Fibroblast of lung (primary cell): ENCODE measurements at regions not wholly inside any gene's neighbourhood (a gene's known extent, or its start where the extent isn't known, plus 50 kb on each side); places are given as distances from the start of the nearest gene placed in this dataset.

Experiments
- EZH2 ChIP-seq: IDR thresholded peaks from 2 replicates; pipeline ENCODE4 v1.5.1; 2012; ENCODE audit warnings: low read length, control low read depth, mild to moderate bottlenecking; ENCODE audit errors: missing control alignments
- TF ChIP-seq, protein P1 (sequence below), 2 donors: IDR thresholded peaks in 1 of 2; conservative IDR thresholded peaks in 1 of 2; 1 replicate in 1 of 2; 2 replicates in 1 of 2; pipeline ENCODE4 v1.5.1; 2011 to 2012; ENCODE audit warnings: low read length in 2 of 2, control low read depth in 1 of 2, inconsistent platforms in 1 of 2, low read depth in 1 of 2, mild to moderate bottlenecking in 1 of 2

DNA sequence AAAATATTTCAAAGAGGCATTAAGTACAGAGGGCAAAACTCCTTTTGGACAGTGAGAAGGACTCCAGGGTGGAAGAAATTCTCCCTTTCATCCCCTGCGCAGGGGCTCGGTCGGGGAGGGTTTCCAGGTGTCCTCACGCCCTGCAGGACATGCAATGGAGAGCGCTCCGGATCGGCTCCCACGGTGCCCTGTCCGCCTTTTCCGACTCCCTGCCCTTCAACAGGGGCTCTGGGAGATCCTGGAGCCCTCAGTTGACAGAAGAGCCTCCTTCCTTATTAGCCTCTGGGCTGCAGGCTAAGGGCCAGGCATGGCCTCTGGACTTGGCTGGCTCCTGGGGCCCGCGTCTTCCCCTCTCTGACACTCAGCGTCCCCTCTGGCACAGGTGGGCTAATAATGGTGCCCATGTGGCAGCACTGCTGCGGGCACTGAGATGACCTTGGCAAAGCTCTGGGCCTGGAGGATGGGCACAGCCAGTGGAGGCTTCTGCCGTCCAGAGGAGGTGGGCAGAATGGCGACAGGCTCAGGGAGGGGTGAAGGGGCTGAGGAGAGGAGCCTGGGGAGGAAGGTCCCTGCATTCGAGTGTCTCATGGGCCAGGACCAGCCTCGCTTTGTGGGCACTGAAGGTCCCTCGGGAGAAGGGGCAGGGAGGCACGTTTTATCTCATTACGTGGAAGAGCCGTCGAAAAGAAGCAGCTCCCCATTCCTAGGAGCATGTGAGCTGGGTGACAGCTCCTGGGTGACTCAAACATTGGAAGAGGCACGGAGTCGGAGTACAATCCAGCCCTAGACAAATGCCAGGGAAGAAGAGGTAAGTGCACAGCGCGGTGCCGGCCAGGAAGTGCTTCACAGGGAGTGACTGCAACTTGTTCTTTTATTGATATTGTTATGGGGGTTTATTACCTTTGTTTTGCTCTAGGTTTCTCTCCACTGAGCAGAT lies 161.7 kb downstream of the IRF8 start:
- TF ChIP-seq EZH2, result no peak
- TF ChIP-seq, protein P1, sequence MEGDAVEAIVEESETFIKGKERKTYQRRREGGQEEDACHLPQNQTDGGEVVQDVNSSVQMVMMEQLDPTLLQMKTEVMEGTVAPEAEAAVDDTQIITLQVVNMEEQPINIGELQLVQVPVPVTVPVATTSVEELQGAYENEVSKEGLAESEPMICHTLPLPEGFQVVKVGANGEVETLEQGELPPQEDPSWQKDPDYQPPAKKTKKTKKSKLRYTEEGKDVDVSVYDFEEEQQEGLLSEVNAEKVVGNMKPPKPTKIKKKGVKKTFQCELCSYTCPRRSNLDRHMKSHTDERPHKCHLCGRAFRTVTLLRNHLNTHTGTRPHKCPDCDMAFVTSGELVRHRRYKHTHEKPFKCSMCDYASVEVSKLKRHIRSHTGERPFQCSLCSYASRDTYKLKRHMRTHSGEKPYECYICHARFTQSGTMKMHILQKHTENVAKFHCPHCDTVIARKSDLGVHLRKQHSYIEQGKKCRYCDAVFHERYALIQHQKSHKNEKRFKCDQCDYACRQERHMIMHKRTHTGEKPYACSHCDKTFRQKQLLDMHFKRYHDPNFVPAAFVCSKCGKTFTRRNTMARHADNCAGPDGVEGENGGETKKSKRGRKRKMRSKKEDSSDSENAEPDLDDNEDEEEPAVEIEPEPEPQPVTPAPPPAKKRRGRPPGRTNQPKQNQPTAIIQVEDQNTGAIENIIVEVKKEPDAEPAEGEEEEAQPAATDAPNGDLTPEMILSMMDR (conservative IDR thresholded peaks at IDR 0.05 in 1 of 2, IDR thresholded peaks at IDR 0.05 in 1 of 2; ENCODE audit: low read depth in 1 of 2, low read length in 2 of 2), result no peak
